NCI-H1092 treated with DMSO at 0.1 percent for 48 hours (cell line): ENCODE measurements at regions not wholly inside any gene's neighbourhood (a gene's known extent, or its start where the extent isn't known, plus 50 kb on each side); places are given as distances from the start of the nearest gene placed in this dataset.
"Not testable (repeated sequence)": the region's sequence is repeated elsewhere in the genome, so short reads cannot be mapped to it uniquely, and the experiment has no call there.

Experiments
- DNase-seq: peaks from one replicate; lab custom pipeline; 2025; lab: John Stamatoyannopoulos, UW

GRCh38 chr11:56876621-56877275 lies 112.0 kb upstream of the OR5AK2 start:
- DNase-seq, result peak; percentile 6

GRCh38 chr11:56855217-56855616 lies 106.7 kb upstream of the OR9G4 start:
- no peak for DNase-seq

- no peak for DNase-seq
These were observed 103.6 kb upstream of the OR9G4 start for GRCh38 chr11:56852131-56852530.

- no peak for DNase-seq
These were observed 101.4 kb upstream of the OR9G4 start for GRCh38 chr11:56849852-56850251.

DNA sequence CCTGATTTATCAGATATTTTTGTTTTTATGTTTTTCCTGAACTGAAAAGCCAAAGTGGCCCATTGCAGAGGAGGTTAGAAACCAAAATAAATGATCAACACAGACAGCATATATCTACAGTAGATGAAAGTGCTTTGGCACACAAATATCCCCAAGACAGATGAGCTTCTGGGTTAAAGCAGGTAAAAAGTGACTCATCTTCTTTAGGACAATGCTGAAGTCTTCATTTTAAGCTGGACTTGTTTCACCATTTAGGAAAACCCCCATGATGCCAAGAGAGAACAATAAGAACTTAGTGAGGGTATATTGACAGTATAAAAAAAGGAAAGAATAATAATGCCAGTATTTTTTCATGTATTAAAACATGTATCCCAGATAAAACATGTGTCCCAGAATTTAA lies 100.8 kb upstream of the OR9G4 start:
- DNase-seq, result no peak

- DNase-seq, result no peak
These were observed 99.8 kb upstream of the OR9G4 start for GRCh38 chr11:56848141-56848809.

GRCh38 chr11:56846631-56847576 lies 98.4 kb upstream of the OR9G4 start:
- no peak for DNase-seq

DNA sequence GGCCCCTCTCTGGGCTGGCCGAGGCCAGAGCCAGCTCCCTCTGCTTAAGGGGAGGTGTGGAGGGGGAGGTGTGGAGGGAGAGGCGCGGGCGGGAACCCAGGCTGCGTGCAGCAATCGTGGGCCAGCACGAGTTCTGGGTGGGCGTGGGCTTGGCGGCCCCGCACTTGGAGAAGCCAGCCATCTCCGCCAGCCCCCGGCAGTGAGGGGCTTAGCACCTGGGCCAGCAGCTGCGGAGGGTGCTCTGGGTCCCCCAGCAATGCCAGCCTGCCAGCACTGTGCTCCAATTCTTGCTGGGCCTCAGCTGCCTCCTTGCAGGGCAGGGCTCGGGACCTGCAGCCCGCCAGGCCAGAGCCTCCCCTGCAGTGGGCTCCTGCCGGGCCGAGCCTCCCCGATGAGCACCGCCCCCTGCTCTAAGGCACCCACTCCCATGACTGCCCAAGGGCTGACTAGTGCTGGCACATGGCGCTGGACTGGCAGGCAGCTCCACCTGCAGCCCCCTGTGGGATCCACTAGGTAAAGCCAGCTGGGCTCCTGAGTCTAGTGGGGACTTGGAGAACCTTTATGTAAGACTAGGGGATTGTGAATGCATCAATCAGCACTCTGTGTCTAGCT lies 96.7 kb upstream of the OR9G4 start:
- DNase-seq, result no peak

DNA sequence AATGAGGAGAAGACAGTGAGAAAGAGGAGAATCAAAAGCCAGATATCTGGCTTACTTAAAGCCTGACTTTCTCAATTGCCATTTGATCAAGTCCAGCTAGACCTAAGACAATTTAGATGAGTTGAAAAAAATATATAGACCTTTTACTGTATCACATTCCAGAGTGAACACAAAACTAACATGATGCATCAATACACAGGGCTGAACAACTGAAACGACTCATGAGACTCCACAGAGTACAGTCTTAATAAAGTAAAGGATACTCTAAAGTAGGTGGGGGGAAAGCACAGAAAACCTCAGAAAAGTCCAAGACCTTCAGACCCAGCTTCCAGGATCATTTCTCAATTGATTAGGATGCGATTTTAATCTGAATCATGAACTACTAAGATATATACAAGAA lies 95.3 kb upstream of the OR9G4 start:
- DNase-seq, result no peak

DNA sequence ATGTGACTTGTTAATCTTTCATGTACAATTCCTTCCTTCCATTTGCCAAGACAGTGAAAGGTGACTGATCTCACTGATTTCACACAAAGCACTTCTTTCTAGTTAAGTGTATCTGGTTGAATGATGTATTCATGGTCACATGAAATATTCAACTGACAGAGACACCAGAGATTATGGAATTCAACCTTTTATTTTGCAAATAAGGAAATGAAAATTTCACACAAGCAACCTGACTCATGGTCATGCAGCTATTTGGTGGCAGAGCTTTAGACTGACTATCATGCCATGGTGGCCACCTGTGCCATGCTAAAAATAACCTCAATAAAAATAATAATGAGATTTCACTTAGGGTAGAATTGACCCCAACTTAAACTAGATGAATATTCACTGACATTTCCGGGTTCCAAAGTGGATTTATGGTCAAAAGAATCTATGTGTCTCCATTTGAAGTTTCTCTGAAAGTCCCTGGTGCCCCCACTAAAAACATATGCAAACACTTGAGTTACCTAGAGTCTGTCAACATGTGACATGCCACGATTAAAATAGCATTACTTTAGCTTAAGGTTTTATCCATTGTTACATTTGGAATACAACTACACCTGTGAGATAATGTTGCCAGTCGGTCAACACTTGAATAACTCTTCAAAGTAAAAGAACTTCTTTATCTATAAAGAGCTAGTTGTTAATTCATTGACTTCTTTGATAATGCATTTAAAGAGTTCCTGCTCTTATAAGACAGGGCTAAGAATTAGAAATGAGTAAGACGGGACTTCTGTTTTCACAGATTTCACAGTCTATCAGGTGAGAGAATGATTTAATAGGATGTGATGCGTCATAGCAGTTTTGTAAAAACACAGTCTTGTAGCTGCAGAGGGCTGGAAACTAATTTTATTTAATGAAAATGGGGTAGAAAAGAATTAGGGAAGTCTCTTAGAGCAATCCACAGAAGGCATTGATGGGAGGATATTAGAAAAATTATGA lies 94.6 kb upstream of the OR9G4 start:
- DNase-seq, result no peak

GRCh38 chr11:56841210-56841810 lies 92.8 kb upstream of the OR9G4 start:
- DNase-seq, result peak; percentile 59

GRCh38 chr11:56827357-56827756 lies 78.9 kb upstream of the OR9G4 start:
- not testable (repeated sequence) for DNase-seq

- no peak for DNase-seq
These were observed 71.4 kb upstream of the OR9G4 start for GRCh38 chr11:56819916-56820315.

GRCh38 chr11:56817661-56818060 lies 69.2 kb upstream of the OR9G4 start:
- no peak for DNase-seq

GRCh38 chr11:56816259-56816658 lies 67.8 kb upstream of the OR9G4 start:
- DNase-seq, result no peak

- no peak for DNase-seq
These were observed 59.8 kb upstream of the OR9G4 start for GRCh38 chr11:56808326-56808725.

GRCh38 chr11:56799691-56800210 lies 51.3 kb upstream of the OR9G4 start:
- DNase-seq, result no peak
